Stimulated activated naive B cell treated with anti-CD40 and anti-IgM and Interleukin-4, amounts not matched to agents 10 μg/mL and 1 μg/mL and 100 μg/mL, for 72 hours (primary cell): ENCODE measurements at regions not wholly inside any gene's neighbourhood (a gene's known extent, or its start where the extent isn't known, plus 50 kb on each side); places are given as distances from the start of the nearest gene placed in this dataset.
"Not testable (repeated sequence)": the region's sequence is repeated elsewhere in the genome, so short reads cannot be mapped to it uniquely, and the experiment has no call there.

Experiments used
- ATAC-seq, 2 donors: fragments of 150-1000 bp; cut with Tn5 transposase; replicated peaks; 2 replicates each; pipeline ENCODE4 v1.10.0; 2021; ENCODE audit warnings: moderate library complexity in 1 of 2
- DNase-seq: peaks from one replicate; pipeline ENCODE4 v3.0.0; 2021
- H3K27ac Mint-ChIP-seq: one replicate; pipeline ENCODE4 v1.8.0; 2022; ENCODE audit warnings: mild to moderate bottlenecking, mixed read lengths
- H3K27me3 Mint-ChIP-seq, 2 donors: one replicate each; pipeline ENCODE4 v1.8.0; 2022; ENCODE audit warnings: mixed read lengths in 2 of 2
- H3K36me3 Mint-ChIP-seq, 2 donors: one replicate each; pipeline ENCODE4 v1.8.0; 2022; ENCODE audit warnings: mixed read lengths in 2 of 2, mild to moderate bottlenecking in 1 of 2
- H3K4me1 Mint-ChIP-seq, 2 donors: one replicate each; pipeline ENCODE4 v1.8.0; 2022; ENCODE audit warnings: mixed read lengths in 2 of 2, mild to moderate bottlenecking in 1 of 2
- H3K4me3 Mint-ChIP-seq, 2 donors: one replicate each; pipeline ENCODE4 v1.8.0; 2022; ENCODE audit warnings: mild to moderate bottlenecking in 2 of 2, mixed read lengths in 2 of 2, moderate library complexity in 1 of 2
- H3K9me3 Mint-ChIP-seq, 2 donors: one replicate each; pipeline ENCODE4 v1.8.0; 2022; ENCODE audit warnings: mixed read lengths in 2 of 2, mild to moderate bottlenecking in 1 of 2

DNA sequence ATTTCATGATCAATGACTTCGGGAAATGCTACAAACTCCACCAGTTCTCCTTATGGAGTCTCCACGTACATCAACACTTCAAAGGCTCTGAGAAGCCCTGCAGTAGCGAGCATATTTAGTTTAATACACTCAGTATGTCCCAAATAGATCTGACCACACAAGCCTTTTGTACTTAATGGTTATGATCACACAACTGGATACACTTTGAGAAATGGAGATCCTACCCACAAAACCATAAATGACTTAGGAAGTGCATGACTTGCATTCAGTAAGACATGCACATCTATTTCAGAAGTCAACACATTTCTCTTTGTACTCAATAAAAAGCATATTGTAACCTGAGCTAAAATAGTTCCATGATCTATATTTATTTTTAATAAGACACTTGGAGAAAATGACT, 103.6 kb upstream of the SPATA12 start:
- no peaks in the 10 kb centered on the region for H3K36me3 Mint-ChIP-seq
- no peak for ATAC-seq
- no peak overlapping the region for H3K27ac Mint-ChIP-seq
- H3K4me1 Mint-ChIP-seq: peaks cover 7 to 13% of the 10 kb centered on the region in 2 donors
- no peaks in the 10 kb centered on the region for H3K9me3 Mint-ChIP-seq
- no peak overlapping the region for H3K4me3 Mint-ChIP-seq
- DNase-seq: no peak
- H3K27me3 Mint-ChIP-seq: no peaks in the 10 kb centered on the region

DNA sequence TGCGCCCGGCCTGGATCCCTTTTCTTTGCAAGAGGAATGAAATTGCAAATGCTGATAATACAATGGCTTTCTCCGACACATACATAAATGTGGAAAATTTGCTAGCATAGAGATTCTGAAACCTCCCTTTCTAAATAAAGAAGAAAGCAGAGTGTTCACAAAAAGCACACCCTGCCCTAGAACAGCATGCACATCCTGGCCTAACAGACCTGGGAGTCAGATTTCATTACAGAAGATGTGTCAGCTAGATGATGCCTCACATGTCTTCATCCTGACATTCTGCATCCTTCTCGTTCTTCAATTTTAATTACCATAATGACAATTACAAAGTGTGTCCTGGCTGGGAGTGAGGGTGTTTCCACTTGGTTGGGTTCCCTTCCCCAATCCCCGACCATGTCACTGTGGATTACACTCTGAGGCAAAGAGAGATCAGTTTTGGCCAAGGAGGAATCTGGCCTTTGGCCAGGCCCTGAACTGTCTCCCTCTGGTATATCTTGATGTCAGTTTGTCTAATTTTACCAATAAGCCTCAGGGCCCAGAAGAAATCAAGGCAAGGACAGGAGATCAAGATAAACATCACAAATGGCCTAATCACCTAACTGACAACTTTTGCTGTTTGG, 104.9 kb upstream of the SPATA12 start:
- no peaks in the 10 kb centered on the region for H3K9me3 Mint-ChIP-seq
- H3K4me3 Mint-ChIP-seq: no peak overlapping the region

DNA sequence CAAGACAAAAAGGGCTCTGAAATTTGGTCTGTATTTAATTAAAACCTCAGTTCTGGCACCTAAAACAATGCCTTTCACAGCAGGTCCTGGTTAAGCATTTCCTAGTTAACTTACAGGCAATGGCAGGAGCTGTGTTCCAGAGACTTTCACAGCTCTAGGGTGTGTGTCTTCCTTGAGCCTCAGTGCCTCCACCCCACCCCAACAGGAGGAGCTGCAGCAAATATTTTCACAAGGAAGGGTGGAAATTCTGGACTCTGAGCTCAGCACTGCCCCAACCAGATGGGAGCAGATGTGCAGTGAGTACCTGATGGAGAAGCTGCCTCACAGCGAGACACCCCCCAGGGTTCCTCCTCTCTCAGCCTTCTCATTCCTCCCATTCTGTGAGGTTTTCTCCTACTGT, 106.3 kb upstream of the SPATA12 start:
- H3K4me1 Mint-ChIP-seq: peaks cover 0 to 6% of the 10 kb centered on the region in 2 donors
- no peak for DNase-seq
- H3K9me3 Mint-ChIP-seq: peaks cover 0 to 2% of the 10 kb centered on the region in 2 donors
- no peaks in the 10 kb centered on the region for H3K27me3 Mint-ChIP-seq
- H3K4me3 Mint-ChIP-seq: no peak overlapping the region
- no peaks in the 10 kb centered on the region for H3K36me3 Mint-ChIP-seq
- no peak overlapping the region for H3K27ac Mint-ChIP-seq
- ATAC-seq: no peak

More for the DNA sequence above, 104.9 kb upstream of the SPATA12 start:
- ATAC-seq (no peak), DNase-seq (no peak)
- no peaks in the 10 kb centered on the region for H3K27me3 Mint-ChIP-seq
- peaks cover 4 to 12% of the 10 kb centered on the region in 2 donors for H3K4me1 Mint-ChIP-seq
- no peaks in the 10 kb centered on the region for H3K36me3 Mint-ChIP-seq
- no peak overlapping the region for H3K27ac Mint-ChIP-seq

DNA sequence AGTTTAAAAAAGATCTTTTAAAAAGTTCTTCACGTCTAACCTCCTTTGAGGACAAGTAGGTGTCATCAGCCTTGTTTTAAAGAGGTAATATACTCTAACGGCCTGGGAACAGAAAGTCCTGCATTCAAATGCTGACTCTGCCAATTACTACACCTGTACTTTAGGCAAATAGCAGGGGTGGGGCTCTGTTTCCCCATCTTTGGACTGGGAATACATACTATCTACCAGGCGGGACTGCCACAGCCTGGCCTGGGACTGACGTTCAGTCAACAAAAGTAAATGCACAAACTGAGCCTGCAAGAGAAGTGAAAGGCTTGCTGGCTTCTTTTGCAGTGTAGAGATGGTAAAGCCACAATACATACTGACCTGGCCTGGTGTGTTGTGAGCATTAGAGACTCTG, 107.6 kb upstream of the SPATA12 start:
- Mint-ChIP-seq H3K9me3 (peaks cover 0 to 2% of the 10 kb centered on the region in 2 donors), H3K4me1 (no peaks in the 10 kb centered on the region), H3K36me3 (no peaks in the 10 kb centered on the region), H3K27ac (no peak overlapping the region), H3K27me3 (no peaks in the 10 kb centered on the region), H3K4me3 (no peak overlapping the region)
- ATAC-seq (no peak), DNase-seq (no peak)

DNA sequence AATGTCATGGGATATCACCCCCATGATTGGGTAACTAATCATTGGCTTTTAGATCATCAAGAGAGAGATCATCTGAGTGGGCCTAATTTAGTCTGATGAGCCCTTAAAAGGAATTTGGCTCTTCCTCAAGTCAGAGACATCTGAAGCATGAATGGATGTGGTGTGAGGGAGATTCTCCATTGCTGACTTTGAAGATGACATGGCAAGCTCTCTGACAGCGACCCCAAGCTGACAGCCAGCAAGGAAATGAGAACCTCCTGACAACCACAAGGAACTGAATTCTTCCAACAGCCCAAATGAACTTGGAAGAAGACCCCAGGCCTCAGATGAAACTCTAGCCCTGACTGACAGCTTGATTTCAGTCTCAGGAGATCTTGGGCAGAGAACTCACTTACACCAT, 108.4 kb upstream of the SPATA12 start:
- Mint-ChIP-seq H3K9me3 (peaks cover 0 to 2% of the 10 kb centered on the region in 2 donors), H3K4me3 (no peak overlapping the region), H3K4me1 (no peaks in the 10 kb centered on the region), H3K27ac (no peak overlapping the region), H3K36me3 (no peaks in the 10 kb centered on the region), H3K27me3 (no peaks in the 10 kb centered on the region)
- no peak for ATAC-seq
- no peak for DNase-seq

DNA sequence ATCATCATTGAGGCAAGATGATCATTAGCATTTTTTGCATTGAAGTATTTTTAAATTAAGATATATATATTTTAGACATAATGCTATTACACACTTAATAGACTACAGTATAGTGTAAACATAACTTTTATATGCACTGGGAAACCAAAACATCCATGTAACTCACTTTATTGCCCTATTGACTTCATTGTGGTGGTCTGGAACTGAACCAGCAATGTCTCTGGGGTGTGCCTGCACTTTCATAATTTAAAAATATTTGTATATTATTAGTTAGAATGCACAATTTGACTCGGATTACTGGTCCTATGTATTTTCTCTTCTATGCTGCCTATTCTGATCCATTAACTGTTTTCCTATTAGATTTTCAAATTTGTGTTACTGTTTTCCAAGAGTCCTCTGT, 109.1 kb upstream of the SPATA12 start:
- ATAC-seq: no peak
- no peak overlapping the region for H3K4me3 Mint-ChIP-seq

DNA sequence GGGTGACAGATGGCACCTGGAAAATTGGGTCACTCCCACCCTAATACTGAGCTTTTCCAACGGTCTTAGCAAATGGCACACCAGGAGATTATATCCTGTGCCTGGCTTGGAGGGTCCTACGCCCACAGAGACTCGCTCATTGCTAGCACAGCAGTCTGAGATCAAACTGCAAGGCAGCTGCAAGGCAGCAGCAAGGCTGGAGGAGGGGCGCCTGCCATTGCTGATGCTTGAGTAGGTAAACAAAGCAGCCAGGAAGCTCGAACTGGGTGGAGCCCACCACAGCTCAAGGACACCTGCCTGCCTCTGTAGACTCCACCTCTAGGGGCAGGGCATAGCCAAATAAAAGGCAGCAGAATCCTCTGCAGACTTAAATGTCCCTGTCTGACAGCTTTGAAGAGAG, 115.1 kb upstream of the SPATA12 start:
- ATAC-seq, H3K27me3 Mint-ChIP-seq, H3K36me3 Mint-ChIP-seq, DNase-seq, H3K4me3 Mint-ChIP-seq, H3K4me1 Mint-ChIP-seq, H3K9me3 Mint-ChIP-seq, H3K27ac Mint-ChIP-seq: not testable (repeated sequence)

More for the DNA sequence above, 109.1 kb upstream of the SPATA12 start:
- no peak overlapping the region for H3K27ac Mint-ChIP-seq
- peaks cover 0 to 3% of the 10 kb centered on the region in 2 donors for H3K36me3 Mint-ChIP-seq
- H3K27me3 Mint-ChIP-seq: peaks cover 3 to 4% of the 10 kb centered on the region in 2 donors
- DNase-seq: no peak
- peaks cover 2% of the 10 kb centered on the region in 2 donors for H3K9me3 Mint-ChIP-seq
- no peaks in the 10 kb centered on the region for H3K4me1 Mint-ChIP-seq

DNA sequence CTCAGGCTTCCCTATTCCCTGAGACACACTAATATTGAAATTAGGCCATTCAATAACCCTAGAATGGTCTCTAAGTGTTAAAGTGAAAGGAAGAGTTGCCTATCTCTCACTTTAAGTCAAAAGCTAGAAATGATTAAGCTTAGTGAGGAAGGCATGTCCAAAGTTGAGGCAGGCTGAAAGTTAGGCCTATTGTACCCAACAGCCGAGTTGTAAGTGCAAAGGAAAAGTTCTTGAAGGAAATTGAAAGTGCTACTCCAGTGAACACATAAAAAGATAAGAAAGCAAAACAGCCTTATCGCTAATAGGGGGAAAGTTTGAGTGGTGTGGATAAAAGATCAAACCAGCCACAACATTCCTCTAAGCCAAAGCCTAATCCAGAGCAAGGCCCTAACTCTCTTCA, 117.9 kb upstream of the SPATA12 start:
- Mint-ChIP-seq H3K9me3 (peaks cover 6 to 9% of the 10 kb centered on the region in 2 donors), H3K36me3 (peaks cover 8 to 9% of the 10 kb centered on the region in 2 donors), H3K4me3 (no peak overlapping the region), H3K27me3 (peaks cover 5 to 7% of the 10 kb centered on the region in 2 donors), H3K27ac (no peak overlapping the region), H3K4me1 (peaks cover 0 to 4% of the 10 kb centered on the region in 2 donors)
- no peak for ATAC-seq
- no peak for DNase-seq

DNA sequence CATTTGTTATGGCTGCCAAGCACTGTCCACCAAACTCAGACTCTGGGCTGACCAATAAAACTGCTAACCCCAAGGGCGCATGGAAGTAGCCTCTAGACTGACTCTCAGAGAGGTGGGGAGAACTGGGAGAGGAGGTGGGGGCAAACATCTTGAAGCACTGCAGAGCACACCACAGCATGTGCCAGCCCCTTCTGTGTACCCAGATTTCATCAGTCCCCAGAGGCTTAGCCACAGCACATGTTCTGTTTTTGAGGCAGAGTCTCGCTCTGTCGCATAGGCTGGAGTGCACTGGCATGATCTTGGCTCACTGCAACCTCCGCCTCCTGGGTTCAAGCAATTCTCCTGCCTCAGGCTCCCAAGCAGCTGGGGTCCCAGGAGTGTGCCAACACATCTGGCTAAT, 119.5 kb upstream of the SPATA12 start:
- ATAC-seq (no peak), DNase-seq (no peak)

DNA sequence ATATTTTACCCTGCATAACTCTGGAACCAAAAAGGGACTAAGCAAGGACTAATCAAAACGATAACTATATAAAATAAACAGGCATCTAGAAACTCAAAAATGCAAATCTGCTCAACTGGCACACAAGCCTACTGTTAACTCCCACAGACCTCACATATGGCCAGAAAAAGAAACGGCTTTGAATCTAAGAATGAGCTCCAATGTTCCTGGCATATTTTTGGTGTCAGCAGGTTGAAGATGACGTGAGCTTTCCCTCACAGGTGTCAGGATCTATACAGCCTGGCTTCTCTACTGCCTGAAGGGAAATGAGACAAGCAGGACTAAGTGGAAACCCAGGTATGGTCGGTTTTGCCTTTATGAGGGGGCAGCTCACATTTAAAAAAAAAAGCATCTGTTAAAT, 120.1 kb upstream of the SPATA12 start:
- DNase-seq: no peak
- peaks cover 3 to 4% of the 10 kb centered on the region in 2 donors for H3K27me3 Mint-ChIP-seq
- no peak overlapping the region for H3K27ac Mint-ChIP-seq
- H3K36me3 Mint-ChIP-seq: peaks cover 4 to 7% of the 10 kb centered on the region in 2 donors
- H3K9me3 Mint-ChIP-seq: peaks cover 4% of the 10 kb centered on the region in 2 donors
- H3K4me3 Mint-ChIP-seq: no peak overlapping the region
- no peak for ATAC-seq
- H3K4me1 Mint-ChIP-seq: peaks cover 0 to 4% of the 10 kb centered on the region in 2 donors

More for the DNA sequence above, 119.5 kb upstream of the SPATA12 start:
- Mint-ChIP-seq H3K9me3 (peaks cover 4% of the 10 kb centered on the region in 2 donors), H3K4me1 (peaks cover 0 to 4% of the 10 kb centered on the region in 2 donors), H3K27me3 (no peaks in the 10 kb centered on the region), H3K36me3 (peaks cover 4 to 7% of the 10 kb centered on the region in 2 donors), H3K27ac (no peak overlapping the region), H3K4me3 (no peak overlapping the region)

DNA sequence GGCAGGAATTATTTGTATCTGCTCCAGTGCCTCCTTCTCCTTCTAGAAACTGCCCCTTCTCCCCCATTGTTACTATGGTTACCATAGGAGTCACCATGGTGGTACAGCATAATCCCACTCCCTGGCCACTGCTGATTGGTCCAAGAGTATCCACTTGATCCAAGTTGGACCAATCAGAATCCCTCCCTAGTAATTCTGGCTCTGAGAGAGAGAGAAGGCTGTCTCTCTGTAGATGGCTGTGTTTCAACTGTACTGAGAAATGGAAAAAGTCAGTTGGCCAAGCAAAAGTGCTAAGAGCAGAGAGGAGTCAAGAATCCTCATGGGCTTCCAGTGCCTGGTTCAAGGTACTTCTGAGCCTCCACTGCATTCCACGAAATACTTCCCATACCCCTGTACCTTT, 120.6 kb upstream of the SPATA12 start:
- DNase-seq: no peak
- H3K27me3 Mint-ChIP-seq: peaks cover 5% of the 10 kb centered on the region in 2 donors
- no peak overlapping the region for H3K4me3 Mint-ChIP-seq
- H3K4me1 Mint-ChIP-seq: peaks cover 0 to 4% of the 10 kb centered on the region in 2 donors
- peaks cover 4% of the 10 kb centered on the region in 2 donors for H3K36me3 Mint-ChIP-seq
- peaks cover 2 to 4% of the 10 kb centered on the region in 2 donors for H3K9me3 Mint-ChIP-seq
- H3K27ac Mint-ChIP-seq: no peak overlapping the region
- no peak for ATAC-seq

DNA sequence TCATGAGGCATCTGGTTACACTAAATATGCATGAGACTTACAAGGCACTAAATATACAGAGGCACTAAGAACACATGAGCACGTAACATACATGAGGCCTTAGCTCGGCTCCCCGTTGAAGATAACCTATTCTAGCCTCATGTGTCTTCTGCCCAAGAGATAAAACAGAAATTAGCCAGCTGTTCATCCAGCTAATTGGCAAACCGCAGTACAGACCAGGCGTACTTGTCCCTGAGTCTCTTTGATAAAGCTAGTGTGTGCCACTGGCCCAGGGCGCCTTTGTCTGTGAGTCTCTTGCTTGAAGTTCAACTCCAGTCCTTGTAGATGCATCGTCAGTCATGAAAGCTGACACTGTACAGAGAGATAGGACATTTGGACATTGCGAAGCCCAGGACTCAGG, 121.9 kb upstream of the SPATA12 start:
- Mint-ChIP-seq H3K27me3 (peaks cover 5 to 9% of the 10 kb centered on the region in 2 donors), H3K4me1 (peaks cover 0 to 4% of the 10 kb centered on the region in 2 donors), H3K36me3 (peaks cover 0 to 6% of the 10 kb centered on the region in 2 donors), H3K9me3 (peaks cover 4% of the 10 kb centered on the region in 2 donors), H3K27ac (no peak overlapping the region), H3K4me3 (no peak overlapping the region)
- no peak for DNase-seq
- ATAC-seq: no peak

DNA sequence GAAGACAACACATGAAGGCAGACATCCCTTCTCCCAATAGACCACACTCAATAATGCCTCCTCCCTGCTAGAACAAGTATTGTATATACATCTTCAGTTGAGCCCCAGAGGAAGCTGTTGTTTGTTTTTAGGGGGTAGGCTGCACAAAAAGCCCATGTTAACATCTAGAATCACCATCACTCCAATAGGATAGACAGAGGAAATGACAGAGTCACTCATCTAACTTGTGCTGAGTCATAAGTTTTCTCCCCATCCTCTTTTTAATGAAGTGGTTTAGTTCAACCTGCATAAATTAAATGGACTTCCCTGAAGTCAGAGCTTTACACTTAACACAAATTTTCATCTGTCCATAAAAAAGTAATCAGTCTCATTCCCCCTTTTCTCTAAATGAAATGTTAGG, 122.9 kb upstream of the SPATA12 start:
- Mint-ChIP-seq H3K9me3 (peaks cover 4% of the 10 kb centered on the region in 2 donors), H3K4me3 (no peak overlapping the region), H3K27ac (no peak overlapping the region), H3K27me3 (peaks cover 5 to 9% of the 10 kb centered on the region in 2 donors), H3K36me3 (peaks cover 0 to 8% of the 10 kb centered on the region in 2 donors), H3K4me1 (peaks cover 0 to 4% of the 10 kb centered on the region in 2 donors)
- no peak for ATAC-seq
- no peak for DNase-seq

DNA sequence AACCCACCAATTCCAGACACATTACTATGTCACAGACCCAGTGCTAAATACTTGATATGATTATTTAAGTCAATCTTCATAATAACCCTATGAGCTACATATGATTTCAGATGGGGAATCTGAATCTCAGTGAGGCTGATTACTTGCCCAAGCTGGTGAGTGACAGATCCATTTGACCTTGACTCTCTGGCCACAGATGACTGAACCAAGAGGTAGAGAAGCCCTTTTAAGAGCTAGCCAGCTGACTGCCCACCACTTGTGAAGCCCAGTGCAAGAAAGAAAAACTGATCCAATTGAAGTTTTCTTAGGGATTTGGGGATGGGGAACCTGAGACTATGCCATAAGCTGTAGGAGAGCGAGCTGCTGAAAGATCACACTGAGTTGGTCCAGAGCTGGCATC, 124.7 kb upstream of the SPATA12 start:
- no peaks in the 10 kb centered on the region for H3K4me1 Mint-ChIP-seq
- ATAC-seq (no peak), DNase-seq (no peak)
- H3K27ac Mint-ChIP-seq: no peak overlapping the region
- peaks cover 4% of the 10 kb centered on the region in 2 donors for H3K9me3 Mint-ChIP-seq
- peaks cover 5 to 9% of the 10 kb centered on the region in 2 donors for H3K27me3 Mint-ChIP-seq
- H3K4me3 Mint-ChIP-seq: no peak overlapping the region
- peaks cover 0 to 8% of the 10 kb centered on the region in 2 donors for H3K36me3 Mint-ChIP-seq

DNA sequence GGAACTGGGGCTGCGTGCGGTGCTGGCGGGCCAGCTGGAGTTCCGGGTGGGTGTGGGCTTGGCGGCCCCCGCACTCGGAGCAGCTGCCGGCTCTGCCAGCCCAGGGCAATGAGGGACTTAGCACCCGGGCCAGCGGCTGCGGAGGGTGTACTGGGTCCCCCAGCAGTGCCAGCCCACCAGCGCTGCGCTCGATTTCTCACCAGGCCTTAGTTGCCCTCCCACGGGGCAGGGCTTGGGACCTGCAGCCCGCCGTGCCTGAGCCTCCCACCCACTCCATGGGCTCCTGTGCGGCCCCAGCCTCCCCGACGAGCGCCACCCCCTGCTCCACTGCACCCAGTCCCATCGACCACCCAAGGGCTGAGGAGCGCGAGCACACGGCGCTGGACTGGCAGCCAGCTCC, 126.0 kb upstream of the SPATA12 start:
- H3K9me3 Mint-ChIP-seq, H3K4me3 Mint-ChIP-seq, H3K36me3 Mint-ChIP-seq: not testable (repeated sequence)

More for the DNA sequence above, 126.0 kb upstream of the SPATA12 start:
- H3K27ac Mint-ChIP-seq, H3K4me1 Mint-ChIP-seq, ATAC-seq, H3K27me3 Mint-ChIP-seq, DNase-seq: not testable (repeated sequence)
